OCI-LY1 (cell line): ENCODE measurements at regions not wholly inside any gene's neighbourhood (a gene's known extent, or its start where the extent isn't known, plus 50 kb on each side); places are given as distances from the start of the nearest gene placed in this dataset.

Experiments used
- CTCF ChIP-seq: fragments of 200-600 bp; sonication (generic), shearing (Covaris generic); IDR thresholded peaks from 2 replicates; pipeline ENCODE4 v1.5.1; 2017; ENCODE audit warnings: mild to moderate bottlenecking, antibody characterized with exemption, low read length, moderate library complexity, mixed read lengths
- EZH2 ChIP-seq: fragments of 200-600 bp; sonication (generic), shearing (Covaris generic); IDR thresholded peaks from 2 replicates; pipeline ENCODE4 v1.8.0; 2017; ENCODE audit warnings: borderline replicate concordance, mixed run types, mild to moderate bottlenecking, antibody characterized with exemption, low read length, moderate library complexity, mixed read lengths

DNA sequence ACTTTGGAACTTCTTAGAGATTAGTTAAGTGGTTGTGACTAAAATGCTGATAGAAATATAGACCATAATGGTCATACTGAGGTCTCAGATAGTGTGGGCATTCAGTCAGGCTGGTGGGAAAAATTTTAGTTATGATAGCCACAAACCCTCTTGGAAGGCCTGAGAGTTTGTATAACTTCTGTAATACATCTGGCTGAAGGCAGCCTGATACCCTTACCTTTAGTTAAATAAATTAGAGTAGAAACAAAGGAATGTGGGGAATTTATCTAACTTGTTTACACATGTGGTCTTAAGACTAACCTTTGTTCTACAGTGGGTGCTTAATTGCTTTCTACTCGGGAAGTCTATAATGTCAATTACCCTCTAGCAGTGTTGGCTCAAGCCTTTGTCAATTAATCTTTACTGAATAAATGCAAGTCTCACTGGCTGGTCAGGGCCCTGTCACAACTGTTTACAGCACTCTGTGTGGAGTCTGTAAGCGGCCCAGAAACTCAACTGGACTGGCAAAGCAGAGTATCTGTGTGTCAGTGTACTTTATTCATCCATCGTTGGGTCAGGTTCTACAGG, 184.0 kb downstream of the FBXO4 start:
- no peak for TF ChIP-seq CTCF
- TF ChIP-seq EZH2: no peak
